ENCODE measurements at regions not wholly inside any gene's neighbourhood (a gene's known extent, or its start where the extent isn't known, plus 50 kb on each side); places are given as distances from the start of the nearest gene placed in this dataset.

DNA sequence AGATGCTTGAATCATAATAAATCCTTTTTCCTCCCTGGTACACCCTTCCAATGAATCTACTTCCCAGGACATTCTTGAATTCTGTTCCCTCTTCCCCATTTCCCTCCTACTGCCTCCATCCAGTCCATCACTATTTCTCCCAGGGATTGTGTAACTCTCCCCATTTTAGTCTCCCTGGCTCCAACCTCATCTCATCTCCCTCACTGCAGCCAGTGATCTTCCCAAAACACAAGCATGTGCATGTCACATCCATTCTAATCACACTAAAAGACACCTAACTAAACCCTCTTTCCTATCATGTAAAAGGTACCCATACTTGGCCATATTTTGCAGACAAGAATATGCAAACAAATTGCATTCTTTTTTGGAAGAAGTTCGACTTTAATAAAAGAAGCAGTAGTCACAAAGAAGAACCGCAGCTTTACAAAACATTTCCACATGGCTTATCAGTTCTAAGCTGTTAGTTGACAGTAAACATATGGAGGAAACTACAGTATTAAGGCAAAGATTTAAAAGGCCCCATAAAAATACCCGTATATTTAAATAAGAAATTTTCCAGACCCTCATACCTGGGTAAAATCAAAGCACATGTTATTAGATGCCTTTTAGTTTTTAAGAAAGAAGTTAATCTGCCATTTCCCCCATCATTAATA lies 111.0 kb downstream of the KCTD12 start:
- no peak for FAIRE-seq
- TF ChIP-seq, protein P1, sequence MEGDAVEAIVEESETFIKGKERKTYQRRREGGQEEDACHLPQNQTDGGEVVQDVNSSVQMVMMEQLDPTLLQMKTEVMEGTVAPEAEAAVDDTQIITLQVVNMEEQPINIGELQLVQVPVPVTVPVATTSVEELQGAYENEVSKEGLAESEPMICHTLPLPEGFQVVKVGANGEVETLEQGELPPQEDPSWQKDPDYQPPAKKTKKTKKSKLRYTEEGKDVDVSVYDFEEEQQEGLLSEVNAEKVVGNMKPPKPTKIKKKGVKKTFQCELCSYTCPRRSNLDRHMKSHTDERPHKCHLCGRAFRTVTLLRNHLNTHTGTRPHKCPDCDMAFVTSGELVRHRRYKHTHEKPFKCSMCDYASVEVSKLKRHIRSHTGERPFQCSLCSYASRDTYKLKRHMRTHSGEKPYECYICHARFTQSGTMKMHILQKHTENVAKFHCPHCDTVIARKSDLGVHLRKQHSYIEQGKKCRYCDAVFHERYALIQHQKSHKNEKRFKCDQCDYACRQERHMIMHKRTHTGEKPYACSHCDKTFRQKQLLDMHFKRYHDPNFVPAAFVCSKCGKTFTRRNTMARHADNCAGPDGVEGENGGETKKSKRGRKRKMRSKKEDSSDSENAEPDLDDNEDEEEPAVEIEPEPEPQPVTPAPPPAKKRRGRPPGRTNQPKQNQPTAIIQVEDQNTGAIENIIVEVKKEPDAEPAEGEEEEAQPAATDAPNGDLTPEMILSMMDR (optimal IDR thresholded peaks at IDR 0.05 in 1 of 3, IDR thresholded peaks at IDR 0.05 in 1 of 3, conservative IDR thresholded peaks at IDR 0.05 in 1 of 3; ENCODE audit: extremely low read depth in 1 of 3, insufficient read depth in 2 of 3, low read length in 3 of 3), result no peak
- TF ChIP-seq EZH2 (IDR thresholded peaks at IDR 0.05; ENCODE audit: low read length), result no peak

DNA sequence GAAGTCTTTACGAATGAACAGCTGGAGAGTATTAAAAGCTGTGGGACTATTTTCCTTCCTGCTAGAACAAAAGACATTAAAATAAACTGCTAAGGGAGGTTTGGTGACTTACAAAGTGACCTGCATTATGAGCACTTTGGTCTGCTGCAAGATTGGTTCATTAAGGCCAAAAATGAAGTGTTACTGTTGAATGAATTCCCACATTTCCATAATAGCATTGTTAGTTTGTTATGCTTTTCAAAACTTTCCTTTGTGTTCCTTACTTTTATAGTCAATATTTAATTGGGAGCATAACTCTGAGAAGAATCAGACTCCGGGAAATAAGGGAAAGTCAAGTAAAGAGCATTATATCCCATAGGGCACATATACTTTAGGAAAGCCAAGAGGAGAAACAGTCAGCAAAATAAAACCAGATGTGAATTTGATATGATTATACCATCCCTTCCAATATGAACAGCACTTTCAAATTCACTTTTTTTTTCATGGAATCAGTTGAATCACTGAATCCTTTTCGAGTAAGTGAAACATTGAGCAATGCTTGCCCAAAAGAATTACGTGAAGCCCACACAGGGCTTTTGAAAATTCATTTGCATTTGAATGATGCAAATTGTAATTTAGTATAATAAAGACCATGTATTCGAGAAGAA lies 112.6 kb downstream of the KCTD12 start:
- H3K4me1 ChIP-seq (ENCODE audit: control insufficient read depth, extremely low read depth, insufficient read depth, low read length), result no peaks in the 10 kb centered on the region
- no peaks in the 10 kb centered on the region for H4K20me1 ChIP-seq (ENCODE audit: control insufficient read depth, extremely low read depth, insufficient read depth, low read length)
- no peak overlapping the region for H3K27ac ChIP-seq (ENCODE audit: control insufficient read depth, insufficient read depth, low read length)
- FAIRE-seq (no peak), DNase-seq (ENCODE audit: low read depth, low spot score) (no peak)
- no peaks in the 10 kb centered on the region for H3K9me3 ChIP-seq (ENCODE audit: control insufficient read depth, low read depth, low read length)
- H3K27me3 ChIP-seq (ENCODE audit: control insufficient read depth, extremely low read depth, insufficient read depth, low read length), result no peaks in the 10 kb centered on the region
- no peak overlapping the region for H2AFZ ChIP-seq (ENCODE audit: control insufficient read depth, low read length)
- H3K79me2 ChIP-seq (ENCODE audit: control insufficient read depth, insufficient read depth, low read length), result no peaks in the 10 kb centered on the region
- H3K36me3 ChIP-seq (ENCODE audit: control insufficient read depth in 2 of 2, extremely low read depth in 1 of 2, insufficient read depth in 2 of 2, low read length in 2 of 2), result no peaks in the 10 kb centered on the region
- no peak overlapping the region for H3K4me2 ChIP-seq (ENCODE audit: control insufficient read depth, extremely low read depth, insufficient read depth, low read depth, low read length)
- dilution Hi-C loops (cut with MboI; ENCODE audit: extremely low pct_ligation_motif_present, low sequenced_read_pairs), result no loop called here
- H3K9ac ChIP-seq (ENCODE audit: control insufficient read depth, extremely low read depth, insufficient read depth, low read length), result no peak overlapping the region
- no peak for TF ChIP-seq EZH2 (IDR thresholded peaks at IDR 0.05; ENCODE audit: low read length)
- TF ChIP-seq, protein P1 (optimal IDR thresholded peaks at IDR 0.05 in 1 of 3, IDR thresholded peaks at IDR 0.05 in 1 of 3, conservative IDR thresholded peaks at IDR 0.05 in 1 of 3; ENCODE audit: extremely low read depth in 1 of 3, insufficient read depth in 2 of 3, low read length in 3 of 3), result no peak
- no peak overlapping the region for H3K4me3 ChIP-seq (ENCODE audit: control insufficient read depth in 2 of 3, extremely low read depth in 1 of 3, insufficient read depth in 2 of 3, low read depth in 1 of 3, low read length in 3 of 3)
- no peaks in the 10 kb centered on the region for H3K9me1 ChIP-seq (ENCODE audit: control insufficient read depth, extremely low read depth, insufficient read depth, low read length)

More for the DNA sequence above, 111.0 kb downstream of the KCTD12 start:
- no peaks in the 10 kb centered on the region for H3K9me1 ChIP-seq (ENCODE audit: control insufficient read depth, extremely low read depth, insufficient read depth, low read length)
- H3K9ac ChIP-seq (ENCODE audit: control insufficient read depth, extremely low read depth, insufficient read depth, low read length), result no peak overlapping the region
- no peaks in the 10 kb centered on the region for H3K4me1 ChIP-seq (ENCODE audit: control insufficient read depth, extremely low read depth, insufficient read depth, low read length)
- dilution Hi-C loops (cut with MboI; ENCODE audit: extremely low pct_ligation_motif_present, low sequenced_read_pairs), result no loop called here
- no peaks in the 10 kb centered on the region for H4K20me1 ChIP-seq (ENCODE audit: control insufficient read depth, extremely low read depth, insufficient read depth, low read length)
- no peaks in the 10 kb centered on the region for H3K79me2 ChIP-seq (ENCODE audit: control insufficient read depth, insufficient read depth, low read length)
- H3K4me3 ChIP-seq (ENCODE audit: control insufficient read depth in 2 of 3, extremely low read depth in 1 of 3, insufficient read depth in 2 of 3, low read depth in 1 of 3, low read length in 3 of 3), result no peak overlapping the region
- H3K36me3 ChIP-seq (ENCODE audit: control insufficient read depth in 2 of 2, extremely low read depth in 1 of 2, insufficient read depth in 2 of 2, low read length in 2 of 2), result no peaks in the 10 kb centered on the region
- H3K27ac ChIP-seq (ENCODE audit: control insufficient read depth, insufficient read depth, low read length), result no peak overlapping the region
- H3K4me2 ChIP-seq (ENCODE audit: control insufficient read depth, extremely low read depth, insufficient read depth, low read depth, low read length), result no peak overlapping the region
- H3K9me3 ChIP-seq (ENCODE audit: control insufficient read depth, low read depth, low read length), result no peaks in the 10 kb centered on the region
- no peaks in the 10 kb centered on the region for H3K27me3 ChIP-seq (ENCODE audit: control insufficient read depth, extremely low read depth, insufficient read depth, low read length)
- H2AFZ ChIP-seq (ENCODE audit: control insufficient read depth, low read length), result no peak overlapping the region
- DNase-seq (ENCODE audit: low read depth, low spot score), result no peak
